ENCODE measurements at regions not wholly inside any gene's neighbourhood (a gene's known extent, or its start where the extent isn't known, plus 50 kb on each side); places are given as distances from the start of the nearest gene placed in this dataset.

DNA sequence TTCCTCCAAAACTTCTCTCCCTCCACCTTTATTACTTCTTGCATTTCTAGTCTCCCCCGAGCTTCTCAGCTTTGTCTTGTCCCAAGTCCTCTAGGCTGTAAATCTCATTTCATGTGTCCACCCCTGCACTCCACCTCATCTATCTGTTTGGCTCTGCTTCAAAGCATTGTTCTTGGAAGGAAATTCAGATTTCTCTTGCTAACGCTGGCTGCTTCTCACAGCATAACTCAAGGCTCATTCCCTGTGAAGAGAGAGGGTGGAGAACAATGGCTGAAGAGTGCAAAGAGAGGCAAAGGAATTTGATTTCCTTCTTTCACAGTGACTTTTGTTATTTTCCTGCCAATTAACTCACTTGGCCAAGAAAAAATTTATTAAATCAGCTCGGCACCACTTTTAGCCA is 476.5 kb downstream of the TMEM114 start:
- no peak overlapping the region for H3K4ac ChIP-seq (replicated peaks; ENCODE audit: insufficient read length, low read depth, low read length)
- no peak overlapping the region for H3K56ac ChIP-seq (replicated peaks; ENCODE audit: insufficient read length, low read depth, low read length)
- H3K27me3 ChIP-seq (replicated peaks in 1 of 4; ENCODE audit: control insufficient read depth in 3 of 4, extremely low read depth in 1 of 4, insufficient read depth in 3 of 4, low read length in 3 of 4), result peaks cover 0 to 1% (median 0%) of the 10 kb centered on the region in 4 experiments; a peak in 1 of 7 replicates
- no peaks in the 10 kb centered on the region for H4K20me1 ChIP-seq (replicated peaks in 1 of 2; ENCODE audit: control insufficient read depth in 1 of 2, insufficient read depth in 2 of 2, low read length in 2 of 2)
- no peak overlapping the region for H4K91ac ChIP-seq (replicated peaks; ENCODE audit: insufficient read length, low read length)
- no peaks in the 10 kb centered on the region for H3K79me1 ChIP-seq (ENCODE audit: low read depth, low read length)
- DNase-seq (ENCODE audit: low read depth in 1 of 2, low spot score in 2 of 2) (no peak), FAIRE-seq (no peak)
- H3K23me2 ChIP-seq (ENCODE audit: low read depth, low read length), result no peaks in the 10 kb centered on the region
- H3K27ac ChIP-seq (ENCODE audit: low read depth, low read length), result no peak overlapping the region
- no peak overlapping the region for H3K4me3 ChIP-seq (ENCODE audit: extremely low read depth in 1 of 4, insufficient read depth in 2 of 4, low read depth in 3 of 4, low read length in 4 of 4)
- TF ChIP-seq SUZ12 (IDR thresholded peaks at IDR 0.05; ENCODE audit: low read length), result no peak
- no peak for TF ChIP-seq RXRA (IDR thresholded peaks at IDR 0.05; ENCODE audit: insufficient read depth, low read depth, low read length)
- no peak for TF ChIP-seq ASH2L (IDR thresholded peaks at IDR 0.05; ENCODE audit: low read length)
- no peak for TF ChIP-seq RFX5 (IDR thresholded peaks at IDR 0.05; ENCODE audit: borderline replicate concordance, low read depth, low read length)
- TF ChIP-seq, protein P1, sequence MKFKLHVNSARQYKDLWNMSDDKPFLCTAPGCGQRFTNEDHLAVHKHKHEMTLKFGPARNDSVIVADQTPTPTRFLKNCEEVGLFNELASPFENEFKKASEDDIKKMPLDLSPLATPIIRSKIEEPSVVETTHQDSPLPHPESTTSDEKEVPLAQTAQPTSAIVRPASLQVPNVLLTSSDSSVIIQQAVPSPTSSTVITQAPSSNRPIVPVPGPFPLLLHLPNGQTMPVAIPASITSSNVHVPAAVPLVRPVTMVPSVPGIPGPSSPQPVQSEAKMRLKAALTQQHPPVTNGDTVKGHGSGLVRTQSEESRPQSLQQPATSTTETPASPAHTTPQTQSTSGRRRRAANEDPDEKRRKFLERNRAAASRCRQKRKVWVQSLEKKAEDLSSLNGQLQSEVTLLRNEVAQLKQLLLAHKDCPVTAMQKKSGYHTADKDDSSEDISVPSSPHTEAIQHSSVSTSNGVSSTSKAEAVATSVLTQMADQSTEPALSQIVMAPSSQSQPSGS (IDR thresholded peaks at IDR 0.05; ENCODE audit: low read length), result no peak
- TF ChIP-seq TEAD4 (IDR thresholded peaks at IDR 0.05; ENCODE audit: low read depth, low read length), result no peak
- TF ChIP-seq BACH1 (IDR thresholded peaks at IDR 0.05; ENCODE audit: low read length), result no peak
- no peak for TF ChIP-seq SP1 (IDR thresholded peaks at IDR 0.05; ENCODE audit: low read depth, low read length)
- TF ChIP-seq POLR2AphosphoS5 (IDR thresholded peaks at IDR 0.05; ENCODE audit: low read depth, low read length), result no peak
- TF ChIP-seq TAF1 (IDR thresholded peaks at IDR 0.05; ENCODE audit: low read depth, low read length), result no peak
- TF ChIP-seq CEBPB (IDR thresholded peaks at IDR 0.05; ENCODE audit: low read depth, low read length), result no peak
- no peak for TF ChIP-seq TBP (IDR thresholded peaks at IDR 0.05; ENCODE audit: low read depth, low read length)
- no peak for TF ChIP-seq NANOG (IDR thresholded peaks at IDR 0.05; ENCODE audit: insufficient read depth, low read depth, low read length, poor library complexity, severe bottlenecking)
- no peak for TF ChIP-seq CHD2 (IDR thresholded peaks at IDR 0.05; ENCODE audit: low read length)
- no peak overlapping the region for H3K18ac ChIP-seq (ENCODE audit: extremely low read depth, low read length)
- H2BK20ac ChIP-seq (ENCODE audit: low read length), result no peak overlapping the region
- no peaks in the 10 kb centered on the region for H3K79me2 ChIP-seq (ENCODE audit: control insufficient read depth in 1 of 2, insufficient read depth in 2 of 2, low read length in 2 of 2)
- 90% methylated on average over 3 of the region's 3 CpGs; no CpG with 5 or more reads in 1 of the 2 experiments for WGBS, 2 experiments (ENCODE audit: extremely low coverage in 1 of 2, insufficient coverage in 1 of 2, insufficient read length in 1 of 2, insufficient replicate concordance in 2 of 2, low coverage in 1 of 2, low lambda C conversion rate in 2 of 2, missing lambda C conversion rate in 1 of 2)
- H4K8ac ChIP-seq (ENCODE audit: extremely low read depth, insufficient read depth, low read length), result no peak overlapping the region
- H2BK15ac ChIP-seq (ENCODE audit: low read length), result no peak overlapping the region
- ChIA-PET CTCF (ENCODE audit: partially characterized antibody) (no interaction called here), POLR2A (ENCODE audit: partially characterized antibody) (no interaction called here)
- peaks cover 0 to 17% of the 10 kb centered on the region in 2 experiments; a peak in 2 of 4 replicates for H3K9me3 ChIP-seq (ENCODE audit: insufficient read depth in 2 of 2, low read depth in 1 of 2, low read length in 1 of 2)
- H2BK120ac ChIP-seq (replicated peaks; ENCODE audit: low read depth, low read length), result no peak overlapping the region
- no peak overlapping the region for H2BK5ac ChIP-seq (ENCODE audit: low read depth, low read length)
- H3K4me1 ChIP-seq (replicated peaks in 1 of 4; ENCODE audit: control insufficient read depth in 3 of 4, insufficient read depth in 4 of 4, low read length in 3 of 4), result no peaks in the 10 kb centered on the region
- H2AK5ac ChIP-seq (ENCODE audit: low read depth, low read length), result no peak overlapping the region
- no peak overlapping the region for H3K14ac ChIP-seq (ENCODE audit: insufficient read length)
- H3K4me2 ChIP-seq (ENCODE audit: insufficient read depth in 1 of 2, low read depth in 2 of 2, low read length in 2 of 2), result no peak overlapping the region
- no peak overlapping the region for H2BK12ac ChIP-seq (ENCODE audit: low read depth, low read length)
- no peak overlapping the region for H4K5ac ChIP-seq (ENCODE audit: insufficient read length, low read depth, low read length)
- no peaks in the 10 kb centered on the region for H3K36me3 ChIP-seq (ENCODE audit: control insufficient read depth in 2 of 4, insufficient read depth in 4 of 4, low read length in 3 of 4)
- H3K9ac ChIP-seq (replicated peaks in 1 of 4; ENCODE audit: extremely low read depth in 1 of 4, low read depth in 3 of 4, low read length in 3 of 4), result no peak overlapping the region
- H3K23ac ChIP-seq (ENCODE audit: insufficient read length), result no peak overlapping the region
- no peak overlapping the region for H2AFZ ChIP-seq (ENCODE audit: low read length)
